Inferior parietal cortex (tissue), 1 donor: ENCODE measurements at regions not wholly inside any gene's neighbourhood (a gene's known extent, or its start where the extent isn't known, plus 50 kb on each side); places are given as distances from the start of the nearest gene placed in this dataset.

ENCODE experiments used
- DNase-seq: peaks from one replicate; pipeline ENCODE4 v3.0.0-alpha.2; 2016; ENCODE audit errors: extremely low spot score

DNA sequence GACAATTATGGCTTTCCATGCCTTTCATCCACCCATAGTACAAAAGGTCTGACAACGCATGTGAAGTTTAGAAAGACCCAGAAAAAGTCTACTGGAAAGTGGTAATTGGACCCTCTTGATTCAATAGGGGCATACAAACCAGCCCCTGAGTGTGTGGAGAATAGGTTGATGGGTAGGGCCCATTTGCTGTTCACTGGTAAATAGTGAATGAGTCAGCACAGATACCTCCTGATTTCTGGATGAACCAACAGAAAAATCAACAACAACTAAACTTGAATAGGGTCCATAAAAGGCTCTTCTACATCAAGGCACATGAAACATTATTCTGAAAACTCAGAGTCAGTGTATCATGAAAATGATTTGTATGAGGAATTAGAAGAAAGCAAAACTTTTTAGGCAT, 235.4 kb upstream of the SLC35B3 start:
- no peak for DNase-seq

DNA sequence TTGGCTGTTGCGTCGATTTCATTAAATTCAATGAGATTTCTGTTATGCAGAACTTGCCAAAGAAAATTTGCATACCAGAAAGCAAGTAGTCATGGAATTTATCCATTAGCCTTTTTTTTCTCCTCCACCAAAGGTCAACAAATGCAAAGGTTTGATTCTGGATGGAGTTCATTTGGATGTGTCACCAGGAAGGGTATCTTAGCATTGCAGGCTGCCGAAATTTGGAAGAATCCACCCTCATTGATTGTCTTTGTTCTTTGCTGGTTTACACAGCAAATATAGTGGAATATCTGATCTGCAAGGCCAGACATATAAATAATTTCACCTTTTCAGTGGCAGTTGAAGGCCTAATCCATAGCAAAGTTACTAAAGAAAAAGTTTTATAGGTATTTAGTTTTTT, 229.4 kb upstream of the SLC35B3 start:
- no peak for DNase-seq

DNA sequence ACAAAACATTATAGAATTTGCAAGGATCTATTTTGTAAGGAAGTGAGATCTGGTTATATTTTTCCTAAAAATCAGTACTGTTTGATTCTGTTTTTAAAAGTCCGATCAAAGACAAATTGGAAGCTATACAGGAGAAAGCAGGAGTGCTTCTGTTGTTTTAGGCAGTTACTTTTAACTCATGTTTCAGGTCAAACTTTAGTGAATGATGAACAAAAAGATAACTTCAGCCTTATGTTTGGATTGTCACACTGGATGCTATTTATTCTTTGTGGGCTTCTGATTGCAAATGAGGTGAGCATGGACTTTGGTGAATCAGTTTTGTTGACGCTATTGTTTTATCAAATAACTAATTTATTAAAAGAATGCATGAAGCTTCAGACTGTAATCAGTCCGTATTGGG, 228.7 kb upstream of the SLC35B3 start:
- DNase-seq = no peak

DNA sequence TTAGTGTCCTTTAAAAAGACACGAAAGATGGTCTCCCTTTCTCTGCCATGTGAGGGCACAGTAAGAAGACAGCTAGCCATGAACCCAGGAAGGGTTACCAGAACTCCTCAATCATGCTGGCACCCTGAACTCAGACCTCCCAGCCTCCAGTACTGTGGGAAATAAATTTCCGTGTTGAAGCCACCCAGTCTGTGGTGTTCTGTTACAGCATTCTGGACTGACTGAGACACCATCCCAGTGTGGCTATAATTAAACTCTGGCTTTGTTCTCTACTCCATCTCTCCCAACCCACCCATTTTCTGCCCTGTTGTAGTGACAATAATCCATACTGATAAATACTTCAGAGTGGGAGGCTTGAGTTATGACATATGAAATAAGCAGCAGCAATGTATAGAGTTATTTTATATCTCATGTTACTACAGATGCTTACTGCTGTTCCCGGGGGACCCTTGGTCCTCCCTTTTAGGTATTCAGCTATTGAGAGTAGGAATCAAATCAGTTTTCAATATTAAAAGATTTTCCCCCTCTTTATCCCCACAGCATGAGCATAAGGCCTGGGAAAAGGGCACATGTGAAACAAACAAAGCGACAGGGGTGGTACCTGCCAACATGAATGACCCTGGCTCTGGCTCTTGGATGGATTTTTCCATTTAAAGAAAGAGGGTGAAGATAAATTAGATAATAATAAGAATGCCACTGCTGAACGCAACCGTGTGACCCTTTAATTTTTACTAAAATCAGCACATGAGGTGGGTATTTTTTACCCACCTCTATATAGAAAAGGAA, 224.3 kb upstream of the SLC35B3 start:
- no peak for DNase-seq

DNA sequence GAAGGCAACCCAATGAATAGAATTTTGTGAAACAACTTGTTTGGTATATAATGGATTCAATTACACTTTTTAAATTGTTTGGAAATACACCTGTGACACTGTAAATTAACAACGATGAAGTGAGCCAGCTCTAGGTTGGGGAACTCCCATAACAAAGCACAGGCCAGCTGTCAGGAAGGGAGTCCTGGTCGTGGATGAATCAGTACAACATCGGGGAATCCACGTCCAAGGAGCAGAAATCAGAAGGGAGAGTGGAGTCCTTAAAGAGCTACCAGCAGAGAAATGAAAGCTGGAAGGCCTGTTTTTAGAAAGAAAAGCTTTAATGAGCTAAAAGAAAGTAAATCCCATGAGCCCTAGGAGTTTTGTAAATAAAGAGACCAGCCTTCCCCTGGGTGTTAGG, 223.1 kb upstream of the SLC35B3 start:
- no peak for DNase-seq

DNA sequence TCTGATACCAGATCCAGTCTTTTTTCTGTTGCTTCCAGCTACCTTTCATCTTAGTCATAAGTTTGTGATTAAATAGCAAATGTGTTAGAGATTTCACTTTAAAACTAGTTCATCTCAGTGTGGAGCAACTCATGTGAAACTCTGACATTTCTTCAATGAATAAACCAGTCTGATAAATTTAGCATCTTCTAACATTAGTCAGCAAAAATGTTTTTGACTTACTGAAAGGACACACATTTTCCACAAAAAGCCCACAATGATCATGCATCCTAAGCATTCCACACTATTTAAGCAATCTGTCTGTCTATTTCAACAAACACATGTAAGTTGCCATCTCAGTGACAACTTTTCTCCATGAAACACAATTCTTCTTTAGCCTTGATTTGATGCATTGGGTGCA, 222.2 kb upstream of the SLC35B3 start:
- DNase-seq = no peak

DNA sequence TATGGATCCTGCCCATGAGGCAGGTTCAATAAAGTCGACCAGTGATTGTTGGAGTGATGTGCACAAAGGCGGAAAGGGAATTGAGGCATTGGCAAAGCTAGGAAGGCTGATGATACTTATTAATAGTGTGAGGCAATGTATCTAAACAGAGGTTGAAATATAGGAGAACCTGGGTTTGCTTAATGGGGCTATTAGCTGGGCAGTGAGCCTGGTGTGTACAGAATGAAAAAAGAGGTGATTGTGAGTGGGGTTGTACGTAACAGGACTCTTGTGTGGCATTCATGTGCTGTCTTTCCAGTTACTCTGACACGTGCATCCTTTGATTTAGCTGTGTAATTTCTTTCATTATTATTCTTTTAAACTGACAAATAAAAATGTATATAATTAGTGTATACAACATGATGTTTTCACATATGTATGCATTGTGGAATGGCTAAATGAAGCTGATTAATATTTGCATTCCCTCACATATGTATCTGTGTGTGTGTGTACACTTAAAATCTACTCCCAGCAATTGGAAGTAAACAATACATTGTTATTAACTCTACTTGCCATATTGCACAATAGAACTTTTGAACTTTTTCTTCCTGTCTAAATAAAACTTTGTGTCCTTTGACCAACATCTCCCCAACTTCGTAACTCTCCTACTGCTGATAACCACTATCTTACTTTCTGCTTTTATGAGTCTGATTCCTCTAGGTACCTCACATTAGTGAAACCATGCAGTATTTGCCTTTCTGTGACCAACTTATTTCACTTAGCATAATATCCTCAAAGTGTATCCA, 220.5 kb upstream of the SLC35B3 start:
- no peak for DNase-seq

DNA sequence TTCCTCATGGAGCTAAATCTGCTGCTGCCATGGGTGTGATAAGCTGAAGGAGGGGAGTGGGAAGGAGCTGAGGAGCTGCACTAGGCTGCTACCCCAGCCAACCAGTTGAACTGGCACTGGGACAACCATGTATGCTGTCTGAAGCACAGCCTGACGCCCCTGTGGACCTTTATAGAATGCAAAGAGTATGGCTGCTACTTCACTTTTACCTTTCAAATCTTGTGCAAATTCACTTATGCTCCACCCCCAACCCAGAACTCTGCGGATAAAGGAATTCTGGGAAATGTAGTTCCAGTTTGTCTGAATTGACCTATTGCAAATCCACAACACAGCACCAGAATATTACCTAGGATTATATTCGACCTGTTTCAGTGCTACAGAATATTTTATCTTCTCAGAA, 217.4 kb upstream of the SLC35B3 start:
- DNase-seq = no peak

DNA sequence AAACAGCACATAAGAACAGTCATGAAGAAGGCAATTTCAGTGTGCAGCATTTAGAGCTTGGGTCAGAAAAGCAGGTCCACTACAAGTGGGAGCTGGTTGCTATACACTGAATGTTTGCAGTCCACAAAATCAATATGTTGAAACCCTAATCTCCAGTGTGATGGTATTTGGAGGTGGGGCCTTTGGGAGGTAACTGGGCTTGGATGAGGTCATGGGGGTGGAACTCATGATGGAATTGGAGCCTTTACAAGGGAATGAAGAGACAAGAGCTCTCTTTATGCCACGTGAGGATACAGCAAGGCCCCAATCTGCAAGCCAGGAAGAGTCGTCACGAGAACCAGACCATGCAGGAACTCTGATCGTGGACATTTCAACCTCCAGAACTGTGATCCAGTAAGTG, 216.7 kb upstream of the SLC35B3 start:
- DNase-seq = no peak

DNA sequence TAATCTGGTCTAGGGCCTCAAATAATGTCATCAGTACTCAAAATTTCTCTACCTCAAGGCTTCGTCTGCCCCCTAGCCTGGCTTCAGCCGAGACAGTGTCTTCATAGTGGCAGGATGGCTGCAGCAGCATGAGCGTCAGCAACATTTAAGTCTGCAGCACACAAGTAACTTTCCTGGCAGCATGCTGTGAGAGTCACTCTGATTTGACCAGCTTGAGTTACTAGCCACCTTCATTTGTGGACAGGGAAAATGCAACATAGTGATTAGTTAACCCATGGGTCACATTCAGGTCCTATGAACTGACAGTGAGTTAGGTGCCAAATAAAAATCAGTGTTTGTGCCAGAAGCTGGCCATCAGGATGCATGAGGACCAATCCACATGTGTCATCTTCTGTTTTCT, 209.9 kb upstream of the SLC35B3 start:
- no peak for DNase-seq

DNA sequence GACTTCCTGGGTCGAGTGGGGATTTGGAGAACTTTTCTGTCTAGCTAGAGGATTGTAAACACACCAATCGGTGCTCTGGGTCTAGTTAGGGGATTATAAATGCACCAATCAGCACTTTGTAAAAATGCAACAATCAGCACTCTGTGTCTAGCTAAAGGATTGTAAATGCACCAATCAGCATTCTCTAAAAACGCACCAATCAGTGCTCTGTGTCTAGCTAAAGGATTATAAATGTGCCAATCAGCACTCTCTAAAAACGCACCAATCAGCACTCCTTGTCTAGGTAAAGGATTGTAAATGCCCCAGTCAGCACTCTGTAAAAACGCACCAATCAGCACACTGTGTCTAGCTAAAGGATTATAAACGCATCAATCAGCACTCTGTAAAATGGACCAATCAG, 209.0 kb upstream of the SLC35B3 start:
- no peak for DNase-seq

DNA sequence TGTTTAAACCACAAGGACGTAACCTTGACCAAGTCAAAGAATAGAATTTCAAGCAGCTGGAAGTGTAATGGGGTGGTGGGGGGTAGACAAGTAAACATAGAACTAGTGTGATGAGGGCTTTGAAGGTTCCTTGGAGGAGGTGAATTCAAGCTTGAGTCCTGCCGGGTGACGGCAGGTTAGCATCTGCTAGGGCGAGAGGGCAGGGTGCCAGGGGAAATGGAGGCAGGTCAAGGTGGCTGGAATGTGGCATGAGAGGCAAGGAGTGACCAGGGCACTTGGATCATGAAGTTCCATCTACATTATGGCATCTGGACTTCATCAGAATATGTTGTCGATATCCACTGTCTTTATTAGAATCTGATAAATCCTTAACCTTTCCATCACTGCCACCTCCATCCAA, 207.5 kb upstream of the SLC35B3 start:
- DNase-seq = no peak

DNA sequence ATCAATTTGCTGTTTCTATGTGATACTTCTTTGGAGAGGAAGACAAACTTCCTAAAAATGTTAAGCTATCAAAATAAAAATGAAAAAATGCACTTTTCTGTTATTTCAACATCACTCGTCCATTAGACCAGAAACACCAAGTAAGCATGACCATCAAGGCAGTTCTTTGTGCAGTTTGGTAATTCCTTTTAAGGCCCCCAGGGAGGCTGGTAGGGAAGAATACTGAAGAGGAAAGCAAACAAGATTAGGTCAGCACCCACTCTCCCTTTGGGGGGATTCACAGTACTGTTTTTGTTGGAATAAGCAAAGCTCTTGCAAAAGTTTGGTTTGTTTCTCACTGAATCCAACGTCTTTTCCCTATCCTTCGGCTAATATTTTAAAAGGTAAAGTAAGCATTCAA, 206.8 kb upstream of the SLC35B3 start:
- no peak for DNase-seq

DNA sequence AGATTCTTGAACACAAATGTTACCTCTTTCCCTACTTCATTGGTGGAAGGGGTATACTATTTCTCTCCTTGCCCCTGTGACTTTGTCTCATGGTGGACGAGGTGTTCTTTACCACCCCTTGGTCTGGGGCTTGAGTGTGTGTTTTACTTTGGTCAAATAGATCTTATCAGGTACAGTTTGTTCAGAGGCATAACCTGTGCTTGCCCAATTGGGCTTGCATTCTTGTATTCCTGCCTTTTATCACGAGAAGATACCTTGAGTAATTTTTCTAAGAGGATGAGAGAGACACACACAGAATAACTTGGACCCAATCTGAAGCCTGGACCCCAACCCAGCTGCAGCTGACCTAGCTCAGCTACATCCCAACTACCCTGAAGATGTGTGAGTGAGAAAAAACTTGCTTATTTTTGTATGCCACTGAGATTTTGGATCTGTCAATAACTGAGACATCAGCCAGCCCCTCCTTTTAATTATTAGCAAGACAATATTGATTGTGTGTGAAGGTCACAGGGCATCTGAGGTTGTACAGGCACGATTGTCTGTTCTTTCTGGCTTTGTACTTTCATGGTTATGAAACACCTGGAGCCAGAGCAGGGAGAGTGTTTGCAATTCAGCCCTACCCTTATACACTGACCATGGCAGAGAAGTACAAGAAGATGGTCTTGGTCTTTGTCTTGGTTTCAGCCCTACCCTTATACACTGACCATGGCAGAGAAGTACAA, 204.7 kb upstream of the SLC35B3 start:
- DNase-seq = no peak

DNA sequence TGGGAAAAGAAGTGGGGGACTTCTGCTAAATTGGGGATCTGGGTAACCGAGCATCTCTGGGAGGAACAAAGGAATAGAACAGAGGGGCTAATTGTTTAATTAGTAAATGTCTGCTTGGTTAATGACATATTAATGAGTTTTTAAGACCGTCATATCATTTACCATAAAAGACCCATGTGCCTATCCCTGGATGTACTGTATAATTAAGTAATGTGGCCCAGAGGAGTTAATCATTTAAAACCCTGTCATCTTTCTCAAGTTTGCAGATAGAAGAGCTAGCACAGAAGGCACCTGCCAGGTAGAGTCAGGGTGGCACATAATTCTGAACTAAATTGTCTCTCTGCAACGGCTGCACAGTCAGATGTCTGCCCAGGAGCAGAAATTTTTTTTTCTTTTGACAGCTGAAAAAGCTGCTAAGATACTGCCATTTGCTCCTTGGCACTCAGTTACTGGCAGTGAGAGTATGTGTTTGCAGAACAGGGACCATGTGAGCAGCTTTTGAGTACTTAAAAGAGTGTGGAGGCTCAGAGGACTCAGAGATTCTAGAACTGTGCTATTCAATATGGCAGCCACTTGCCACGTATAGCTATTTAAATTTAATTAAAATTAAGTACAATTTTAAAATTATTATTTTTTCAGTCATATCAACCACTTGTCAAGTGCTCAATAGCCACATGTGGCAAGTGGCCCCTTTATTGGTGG, 202.7 kb upstream of the SLC35B3 start:
- no peak for DNase-seq

DNA sequence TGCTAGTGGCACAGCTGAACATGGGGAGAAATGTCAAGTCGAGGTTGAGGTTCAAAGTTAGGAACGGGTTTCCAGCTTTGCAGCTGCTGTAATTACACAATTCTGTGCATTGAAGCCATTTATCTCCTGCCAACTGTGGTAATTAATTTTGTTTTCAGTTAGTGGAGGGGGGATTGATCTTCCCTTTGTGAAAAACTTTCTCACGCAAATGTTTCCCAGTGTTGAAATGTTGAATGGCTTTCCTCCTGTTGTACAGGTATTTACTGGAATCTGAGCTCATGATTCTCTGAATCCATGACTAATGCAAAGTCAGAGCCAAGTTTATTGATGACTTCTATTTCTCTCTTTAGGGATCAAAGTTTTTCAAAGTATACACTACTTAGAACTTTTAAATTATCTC, 198.4 kb upstream of the SLC35B3 start:
- no peak for DNase-seq

DNA sequence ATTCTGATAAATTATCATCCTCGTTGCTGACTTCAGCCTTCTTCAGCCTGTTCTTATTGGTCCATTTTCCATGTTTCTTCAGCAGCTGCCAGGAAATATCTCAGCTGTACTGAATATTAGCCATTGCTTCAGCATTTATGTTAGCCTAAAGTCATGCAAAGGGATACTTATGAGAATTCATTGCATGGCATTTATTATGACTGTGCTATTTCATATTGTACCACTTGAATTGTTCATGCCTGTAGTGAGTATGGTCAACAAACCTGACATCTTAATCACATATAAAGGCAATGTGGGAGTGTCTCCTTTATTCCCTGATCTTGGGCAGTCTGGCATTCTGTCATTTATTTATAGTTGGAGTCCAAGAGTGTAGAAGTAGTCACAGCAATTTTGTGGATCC, 193.4 kb upstream of the SLC35B3 start:
- no peak for DNase-seq

DNA sequence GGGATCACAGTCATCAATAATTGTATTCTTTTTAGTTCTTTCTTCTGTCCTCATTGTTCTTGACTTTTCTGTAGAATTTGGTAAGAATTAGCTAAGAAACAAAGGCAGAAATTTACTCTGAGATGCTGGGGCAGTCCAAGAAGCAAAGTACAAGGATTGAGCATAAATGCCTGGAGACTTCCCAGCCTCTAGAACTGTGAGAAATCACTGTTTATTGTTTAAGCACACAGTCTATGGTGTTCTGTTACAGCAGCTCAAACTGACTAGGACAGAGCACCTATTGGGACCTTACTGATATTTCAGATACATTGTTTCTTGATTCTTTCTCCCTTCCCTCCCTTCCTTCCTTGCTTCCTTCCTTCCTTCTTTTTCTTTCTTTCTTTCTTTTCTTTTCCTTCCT, 192.7 kb upstream of the SLC35B3 start:
- DNase-seq = no peak

DNA sequence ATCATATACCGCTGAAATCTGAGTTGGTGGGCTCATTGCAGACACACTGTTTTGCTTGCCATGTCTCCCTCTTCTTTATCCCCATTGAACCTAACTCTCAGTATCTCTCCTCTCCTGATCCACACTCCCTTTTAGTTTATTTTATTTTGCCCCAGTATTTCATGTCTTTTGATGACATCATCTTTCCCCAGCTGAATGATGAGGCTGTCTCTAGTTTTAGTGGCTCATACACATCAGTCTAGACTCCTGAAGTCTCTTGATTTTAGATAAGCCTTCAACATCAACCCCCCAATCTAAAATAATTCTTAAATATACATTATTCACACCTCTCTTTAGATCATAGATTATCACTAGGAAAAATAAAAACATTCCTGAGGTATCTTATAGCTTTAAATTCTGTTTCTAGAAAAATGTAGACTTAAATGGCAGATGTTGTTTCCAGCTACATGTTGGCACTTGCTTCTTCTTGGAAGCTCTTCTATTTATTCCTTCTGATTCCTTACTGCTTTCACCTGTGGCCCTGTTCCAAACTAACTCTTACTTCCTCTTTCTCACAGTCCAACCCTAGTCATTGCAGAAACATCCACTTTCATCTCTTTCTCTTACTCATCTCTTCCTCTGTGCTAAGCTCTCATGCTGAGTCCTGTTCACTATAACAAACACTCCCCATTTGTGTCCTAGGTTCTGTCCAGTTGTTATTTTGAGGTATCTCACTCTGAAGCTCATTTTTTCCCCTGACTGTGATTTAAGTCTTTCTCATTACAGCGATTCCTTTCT, 191.9 kb upstream of the SLC35B3 start:
- DNase-seq = no peak

DNA sequence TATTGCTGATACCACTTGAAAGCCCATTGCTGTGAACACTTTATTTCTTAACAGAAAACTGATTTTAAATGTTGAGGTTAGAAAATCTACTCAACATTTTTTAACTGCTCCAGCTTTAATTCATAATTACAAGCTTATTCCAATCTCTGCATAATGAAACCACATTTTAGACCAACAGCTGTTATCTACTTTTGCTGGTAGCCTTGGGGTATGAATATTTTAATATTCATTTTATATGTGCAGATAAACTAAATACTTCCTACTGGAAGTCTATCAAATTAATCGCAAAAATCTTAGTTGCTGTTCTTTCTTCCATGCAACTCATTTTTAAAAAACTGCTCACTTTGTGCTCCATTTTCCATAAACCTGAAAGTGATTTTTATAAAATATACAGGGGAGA, 189.3 kb upstream of the SLC35B3 start:
- DNase-seq = no peak

DNA sequence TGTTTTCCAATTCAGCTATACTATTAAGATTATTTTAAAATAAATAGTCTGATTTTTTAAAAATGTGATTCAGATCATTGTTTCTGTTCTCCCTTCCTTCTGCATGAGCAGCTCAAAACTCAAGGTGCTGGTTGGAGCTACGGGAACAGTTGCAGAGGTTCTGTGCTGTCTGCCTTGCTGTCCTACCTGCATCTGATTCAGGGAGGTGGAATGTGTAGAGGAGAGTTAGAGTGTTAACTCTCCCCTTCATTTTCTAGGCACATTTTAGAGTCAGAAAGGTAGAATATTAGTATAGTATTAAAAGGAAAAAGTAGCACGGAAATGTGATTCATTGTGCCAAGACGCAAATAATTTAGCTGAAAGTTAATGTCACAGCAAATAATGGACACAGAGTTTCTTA, 188.1 kb upstream of the SLC35B3 start:
- DNase-seq = no peak
